ENCODE measurements at regions not wholly inside any gene's neighbourhood (a gene's known extent, or its start where the extent isn't known, plus 50 kb on each side); places are given as distances from the start of the nearest gene placed in this dataset.

GRCh38 chr4:56286763-56287162, 100.5 kb downstream of the AASDH start:
- WGBS, 3 donors = 84 to 87% (median 86%) methylated on average over 5 of the region's 5 CpGs
- no peak for TF ChIP-seq CTCF (IDR thresholded peaks at IDR 0.05)
- no peak for TF ChIP-seq EP300 (IDR thresholded peaks at IDR 0.05)
- no peak for TF ChIP-seq POLR2A (IDR thresholded peaks at IDR 0.05)
- no peaks in the 10 kb centered on the region for H3K27me3 ChIP-seq
- H3K9me3 ChIP-seq = no peaks in the 10 kb centered on the region
- H3K4me3 ChIP-seq = no peak overlapping the region
- no peak for DNase-seq
- no peaks in the 10 kb centered on the region for H3K4me1 ChIP-seq (ENCODE audit: insufficient read depth)
- no peaks in the 10 kb centered on the region for H3K36me3 ChIP-seq
- intact Hi-C loops (cut with DNase I) = no loop called here
- no peak overlapping the region for H3K27ac ChIP-seq

- DNase-seq = no peak
- no peaks in the 10 kb centered on the region for H3K27me3 ChIP-seq
- H3K9me3 ChIP-seq = no peaks in the 10 kb centered on the region
- TF ChIP-seq EP300 (IDR thresholded peaks at IDR 0.05) = no peak
- TF ChIP-seq POLR2A (IDR thresholded peaks at IDR 0.05) = no peak
- 97 to 98% (median 98%) methylated on average over 2 of the region's 2 CpGs for WGBS, 3 donors
- no peak overlapping the region for H3K27ac ChIP-seq
- H3K4me3 ChIP-seq = no peak overlapping the region
- no peaks in the 10 kb centered on the region for H3K36me3 ChIP-seq
- intact Hi-C loops (cut with DNase I) = no loop called here
- no peaks in the 10 kb centered on the region for H3K4me1 ChIP-seq (ENCODE audit: insufficient read depth)
Observed at GRCh38 chr4:56283375-56283774, 103.9 kb downstream of the AASDH start.

- Histone ChIP-seq H3K36me3 (no peaks in the 10 kb centered on the region), H3K27me3 (no peaks in the 10 kb centered on the region), H3K27ac (no peak overlapping the region), H3K9me3 (no peaks in the 10 kb centered on the region), H3K4me3 (no peak overlapping the region), H3K4me1 (ENCODE audit: insufficient read depth) (no peaks in the 10 kb centered on the region)
- TF ChIP-seq CTCF (IDR thresholded peaks at IDR 0.05) = no peak
- no peak for TF ChIP-seq EP300 (IDR thresholded peaks at IDR 0.05)
- no peak for TF ChIP-seq POLR2A (IDR thresholded peaks at IDR 0.05)
- no peak for DNase-seq
- intact Hi-C loops (cut with DNase I) = no loop called here
- WGBS, 3 donors = 79 to 82% (median 80%) methylated on average over 2 of the region's 2 CpGs
Observed at GRCh38 chr4:56282004-56282403, 105.3 kb downstream of the AASDH start.

GRCh38 chr4:56276547-56276946, 110.7 kb downstream of the AASDH start:
- H3K4me1 ChIP-seq (ENCODE audit: insufficient read depth) = no peaks in the 10 kb centered on the region
- intact Hi-C loops (cut with DNase I) = loop anchor here in 1 of 4 donors (1.0 kb wide), 1 partner anchor 17 kb away; no protein-coding TSS in a partner anchor
- no peak for TF ChIP-seq EP300 (IDR thresholded peaks at IDR 0.05)
- H3K27me3 ChIP-seq = no peaks in the 10 kb centered on the region
- H3K4me3 ChIP-seq = no peak overlapping the region
- no peaks in the 10 kb centered on the region for H3K9me3 ChIP-seq
- H3K36me3 ChIP-seq = no peaks in the 10 kb centered on the region
- no peak for DNase-seq
- H3K27ac ChIP-seq = no peak overlapping the region

GRCh38 chr4:56273391-56273790, 113.9 kb downstream of the AASDH start:
- WGBS, 3 donors = 78 to 81% (median 80%) methylated on average over 2 of the region's 2 CpGs
- TF ChIP-seq CTCF (IDR thresholded peaks at IDR 0.05) (no peak), POLR2A (IDR thresholded peaks at IDR 0.05) (no peak), EP300 (IDR thresholded peaks at IDR 0.05) (no peak)
- H3K36me3 ChIP-seq = no peaks in the 10 kb centered on the region

GRCh38 chr4:56272927-56273326, 114.4 kb downstream of the AASDH start:
- 77 to 85% (median 83%) methylated on average over 2 of the region's 2 CpGs for WGBS, 3 donors
- DNase-seq = no peak
- Histone ChIP-seq H3K9me3 (no peaks in the 10 kb centered on the region), H3K27ac (no peak overlapping the region), H3K27me3 (no peaks in the 10 kb centered on the region), H3K36me3 (no peaks in the 10 kb centered on the region), H3K4me1 (ENCODE audit: insufficient read depth) (no peaks in the 10 kb centered on the region), H3K4me3 (no peak overlapping the region)
- intact Hi-C loops (cut with DNase I) = no loop called here
- no peak for TF ChIP-seq EP300 (IDR thresholded peaks at IDR 0.05)
- TF ChIP-seq CTCF (IDR thresholded peaks at IDR 0.05) = no peak
- no peak for TF ChIP-seq POLR2A (IDR thresholded peaks at IDR 0.05)

More at GRCh38 chr4:56273391-56273790, 113.9 kb downstream of the AASDH start:
- no peaks in the 10 kb centered on the region for H3K9me3 ChIP-seq
- H3K27ac ChIP-seq = no peak overlapping the region
- intact Hi-C loops (cut with DNase I) = no loop called here
- H3K4me3 ChIP-seq = no peak overlapping the region
- no peak for DNase-seq
- no peaks in the 10 kb centered on the region for H3K27me3 ChIP-seq
- H3K4me1 ChIP-seq (ENCODE audit: insufficient read depth) = no peaks in the 10 kb centered on the region
